ENCODE measurements at regions not wholly inside any gene's neighbourhood (a gene's known extent, or its start where the extent isn't known, plus 50 kb on each side); places are given as distances from the start of the nearest gene placed in this dataset.

- no peak overlapping the region for H3K4me3 Mint-ChIP-seq
- H3K27me3 Mint-ChIP-seq (ENCODE audit: low read depth): no peaks in the 10 kb centered on the region
- no peak for TF ChIP-seq CTCF (IDR thresholded peaks at IDR 0.05; ENCODE audit: unreplicated experiment)
- H3K9me3 Mint-ChIP-seq: peaks cover 68% of the 10 kb centered on the region
- no peak overlapping the region for H3K27ac Mint-ChIP-seq
- no peaks in the 10 kb centered on the region for H3K36me3 Mint-ChIP-seq
- no peaks in the 10 kb centered on the region for H3K4me1 Mint-ChIP-seq
- DNase-seq (ENCODE audit: low spot score in 2 of 2, unreplicated experiment in 2 of 2): no peak
Observed at GRCh38 chr14:23804817-23805216, 148.8 kb upstream of the DHRS4 start.

GRCh38 chr14:23805761-23806160, 147.8 kb upstream of the DHRS4 start:
- Mint-ChIP-seq H3K9me3 (peaks cover 63% of the 10 kb centered on the region), H3K4me3 (no peak overlapping the region), H3K4me1 (no peaks in the 10 kb centered on the region), H3K27me3 (ENCODE audit: low read depth) (no peaks in the 10 kb centered on the region), H3K27ac (no peak overlapping the region), H3K36me3 (no peaks in the 10 kb centered on the region)
- no peak for TF ChIP-seq CTCF (IDR thresholded peaks at IDR 0.05; ENCODE audit: unreplicated experiment)
- DNase-seq (ENCODE audit: low spot score in 2 of 2, unreplicated experiment in 2 of 2): no peak

- H3K9me3 Mint-ChIP-seq: peaks cover 60% of the 10 kb centered on the region
- TF ChIP-seq CTCF (IDR thresholded peaks at IDR 0.05; ENCODE audit: unreplicated experiment): no peak
- no peaks in the 10 kb centered on the region for H3K27me3 Mint-ChIP-seq (ENCODE audit: low read depth)
- DNase-seq (ENCODE audit: low spot score in 2 of 2, unreplicated experiment in 2 of 2): no peak
- H3K36me3 Mint-ChIP-seq: no peaks in the 10 kb centered on the region
- H3K4me3 Mint-ChIP-seq: no peak overlapping the region
- H3K27ac Mint-ChIP-seq: no peak overlapping the region
- H3K4me1 Mint-ChIP-seq: no peaks in the 10 kb centered on the region
Observed at GRCh38 chr14:23814527-23815256, 138.9 kb upstream of the DHRS4 start.

GRCh38 chr14:23816371-23816770, 137.2 kb upstream of the DHRS4 start:
- Mint-ChIP-seq H3K4me1 (no peaks in the 10 kb centered on the region), H3K9me3 (peaks cover 64% of the 10 kb centered on the region), H3K36me3 (no peaks in the 10 kb centered on the region), H3K27ac (no peak overlapping the region), H3K27me3 (ENCODE audit: low read depth) (no peaks in the 10 kb centered on the region), H3K4me3 (no peak overlapping the region)
- no peak for TF ChIP-seq CTCF (IDR thresholded peaks at IDR 0.05; ENCODE audit: unreplicated experiment)
- DNase-seq (ENCODE audit: low spot score in 2 of 2, unreplicated experiment in 2 of 2): no peak

- Mint-ChIP-seq H3K4me1 (no peaks in the 10 kb centered on the region), H3K4me3 (no peak overlapping the region), H3K27ac (no peak overlapping the region), H3K36me3 (no peaks in the 10 kb centered on the region), H3K9me3 (peaks cover 73% of the 10 kb centered on the region), H3K27me3 (ENCODE audit: low read depth) (no peaks in the 10 kb centered on the region)
- no peak for TF ChIP-seq CTCF (IDR thresholded peaks at IDR 0.05; ENCODE audit: unreplicated experiment)
- DNase-seq (ENCODE audit: low spot score in 2 of 2, unreplicated experiment in 2 of 2): no peak
Observed at GRCh38 chr14:23817164-23817767, 136.3 kb upstream of the DHRS4 start.

Data from mesothelial cell of epicardium (in vitro differentiated cells).